Heart left ventricle (tissue), 16 donors: ENCODE measurements at regions not wholly inside any gene's neighbourhood (a gene's known extent, or its start where the extent isn't known, plus 50 kb on each side); places are given as distances from the start of the nearest gene placed in this dataset.

Experiments
- ATAC-seq, 4 donors: fragments of 200-7000 bp; cut with Tn5 transposase; one replicate each; pipeline ENCODE4 v1.9.1; 2020 to 2022; ENCODE audit warnings: moderate library complexity in 4 of 4, mild to moderate bottlenecking in 3 of 4, moderate number of reproducible peaks in 1 of 4
- DNase-seq, 5 donors: peaks; one replicate each; pipeline ENCODE4 v3.0.0-alpha.2; 2020
- H3K27ac ChIP-seq, 12 donors: fragments of 200-600 bp; sonication (generic) in 4 of 12; one replicate each; pipeline versions ENCODE4 v1.5.0 to v1.8.0; 2016 to 2022; ENCODE audit warnings: mild to moderate bottlenecking in 2 of 12
- H3K27me3 ChIP-seq, 9 donors: fragments of 200-600 bp; sonication (generic) in 2 of 9; one replicate each; pipeline versions ENCODE4 v1.5.1 to v1.8.0; 2016 to 2022; ENCODE audit warnings: mild to moderate bottlenecking in 3 of 9
- H3K36me3 ChIP-seq, 9 donors: fragments of 200-600 bp; sonication (generic) in 2 of 9; one replicate each; pipeline versions ENCODE4 v1.5.0 to v1.8.0; 2018 to 2022; ENCODE audit warnings: mild to moderate bottlenecking in 2 of 9
- H3K4me1 ChIP-seq, 12 donors: fragments of 200-600 bp; sonication (generic) in 4 of 12; one replicate each; pipeline versions ENCODE4 v1.5.0 to v1.8.0; 2016 to 2022; ENCODE audit warnings: mild to moderate bottlenecking in 3 of 12
- H3K4me3 ChIP-seq, 12 donors: fragments of 200-600 bp; sonication (generic) in 4 of 12; one replicate each; pipeline versions ENCODE4 v1.5.0 to v1.8.0; 2017 to 2022; ENCODE audit warnings: mild to moderate bottlenecking in 9 of 12, moderate library complexity in 4 of 12
- H3K9me3 ChIP-seq, 12 donors: fragments of 200-600 bp; sonication (generic) in 4 of 12; one replicate each; pipeline versions ENCODE4 v1.5.0 to v1.8.0; 2016 to 2022; ENCODE audit warnings: mild to moderate bottlenecking in 1 of 12
- CTCF ChIP-seq, 12 donors: fragments of 200-600 bp; sonication (generic) in 4 of 12; IDR thresholded peaks; one replicate each; pipeline versions ENCODE4 v1.5.0 to v1.8.0; 2018 to 2022; ENCODE audit warnings: antibody characterized with exemption in 12 of 12, mild to moderate bottlenecking in 5 of 12
- POLR2A ChIP-seq, 2 donors: fragments of 450-650 bp; IDR thresholded peaks; one replicate each; pipeline ENCODE4 v1.6.1; 2017; ENCODE audit warnings: antibody characterized with exemption in 2 of 2, mild to moderate bottlenecking in 2 of 2, moderate library complexity in 2 of 2
- WGBS, 4 donors: extraction: QIAGEN DNeasy Blood & Tissue Kit in 2 of 4; methylation state at CpG; one replicate each; pipeline versions ENCODE4 v1.1.5 to v1.1.7; 2013 to 2018; 5-methylcytosine and 5-hydroxymethylcytosine counted together
- intact Hi-C, 10 donors: fragments of 100-400 bp; cut with DNase I; formaldehyde crosslinking; loops; one replicate each; pipeline versions ENCODE4 v1.11.1 to v1.14.2; 2022
- donor health status: ischemic (EF 13 %, LVEDD 7.1; RV severe dilation, severe dysfunction).
- donor health status: healthy with polysubstance abuse.
- donor health status: DM: no; HTN: yes; CAD: no.
- donor health status: DM: no; HTN: no; CAD: no.
- donor health status: ischemic (EF 25% LVEDD 6.9; RV normal size, moderate dysfunction).
- donor health status: ischemic (EF 25% LVEDD 5.7; RV mildly dilated, moderate dysfunction).
- donor health status: healthy.
- donor health status: DM: yes; HTN: yes; CAD: no.
- donor health status: ischemic (EF 35%, LVEDD 5.7; RV mildly dilated, moderate dysfunction).
- donor health status: nonischemic (EF 11% LVEDD 7.7; RV severe dilation, severe dysfunction).
- donor health status: DM: yes; HTN: yes; CAD: no.
- donor health status: PGD.
- donor health status: ischemic (EF 29% LVEDD 5.4; RV normal size, mild dysfunction).
- donor health status: nonischemic (EF 23%, LVEDD 6.1; RV moderate dilation, normal function).

DNA sequence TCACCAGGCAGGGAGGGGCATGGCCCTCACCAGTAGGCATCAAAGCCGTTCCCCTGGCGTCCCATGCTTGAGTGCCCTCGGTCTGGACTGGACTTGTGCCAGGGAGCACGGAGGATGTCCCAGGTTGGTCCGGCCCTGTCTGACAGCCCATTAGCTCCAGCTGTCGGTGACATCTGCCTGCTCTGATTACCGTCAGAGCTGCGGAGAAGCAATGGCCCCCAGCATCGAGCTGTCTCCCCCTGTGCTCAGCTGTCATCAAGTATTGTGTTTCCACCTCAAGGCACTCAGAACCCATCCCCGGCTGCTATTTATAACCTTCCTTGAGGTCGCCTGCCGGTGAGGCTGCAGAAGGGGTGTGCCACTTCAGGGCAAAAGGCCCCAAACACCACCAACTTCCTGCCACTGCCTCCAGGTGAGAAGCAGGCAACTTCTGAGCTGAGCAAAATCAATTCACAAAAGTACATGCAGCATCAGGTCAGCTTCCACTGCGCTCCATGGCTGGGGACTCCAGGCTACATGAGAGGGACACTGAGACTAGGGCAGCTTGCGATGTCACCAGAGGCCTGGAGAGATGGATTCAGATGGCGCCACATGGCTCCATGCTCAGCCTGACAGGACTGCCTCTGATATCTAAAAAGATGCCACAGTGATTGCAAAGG lies 142.7 kb downstream of the C5orf15 start:
- 27 to 46% (median 37%) methylated on average over 11 to 15 of the region's 15 CpGs for WGBS, 4 donors
- DNase-seq (peak in 3 of 5 donors; percentile 40 to 68 (median 50)), ATAC-seq (peak in 3 of 4 donors; percentile 13 to 64 (median 33))
- Histone ChIP-seq H3K27ac (no peak overlapping the region), H3K36me3 (no peaks in the 10 kb centered on the region), H3K9me3 (peaks cover 0 to 3% (median 0%) of the 10 kb centered on the region in 12 donors), H3K4me1 (peaks cover 0 to 15% (median 5%) of the 10 kb centered on the region in 12 donors), H3K27me3 (peaks cover 0 to 12% (median 0%) of the 10 kb centered on the region in 9 donors), H3K4me3 (no peak overlapping the region)
- intact Hi-C loops: no loop called here
- TF ChIP-seq CTCF (IDR thresholded peaks at IDR 0.05) (no peak), POLR2A (IDR thresholded peaks at IDR 0.05) (no peak)

DNA sequence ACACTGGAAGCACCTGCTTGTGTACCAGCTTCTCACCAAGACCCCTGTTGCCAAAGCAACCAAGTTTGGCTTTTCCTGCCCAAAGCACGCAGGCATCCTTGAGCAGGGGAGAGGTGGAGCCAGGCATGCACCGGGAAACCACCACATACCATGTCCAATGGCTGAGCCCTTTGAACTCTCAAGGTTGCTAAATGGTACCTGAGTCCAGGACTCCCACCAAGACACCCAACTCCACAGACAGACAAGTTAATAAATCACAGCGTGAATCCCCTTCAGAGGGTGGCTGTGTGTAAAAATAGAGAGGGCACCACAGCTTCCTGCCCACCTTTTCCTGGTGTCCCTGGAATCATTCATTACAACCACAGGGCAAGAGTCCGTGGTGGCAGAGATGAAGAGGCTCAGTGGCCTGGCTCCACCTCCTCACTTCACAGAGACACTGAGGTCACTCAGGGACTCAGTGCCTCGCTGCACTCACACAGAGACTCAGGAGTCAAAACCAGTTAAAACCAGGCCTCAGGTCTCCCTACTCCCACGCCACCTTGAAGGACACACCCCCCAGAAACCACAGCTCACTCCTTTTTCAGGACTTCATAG lies 143.7 kb downstream of the C5orf15 start:
- Histone ChIP-seq H3K9me3 (peaks cover 0 to 3% (median 0%) of the 10 kb centered on the region in 12 donors), H3K36me3 (no peaks in the 10 kb centered on the region), H3K27me3 (peaks cover 0 to 12% (median 0%) of the 10 kb centered on the region in 9 donors), H3K4me1 (peaks cover 0 to 25% (median 9%) of the 10 kb centered on the region in 12 donors), H3K4me3 (no peak overlapping the region), H3K27ac (no peak overlapping the region)
- ATAC-seq (no peak), DNase-seq (no peak)
- TF ChIP-seq CTCF (IDR thresholded peaks at IDR 0.05) (no peak), POLR2A (IDR thresholded peaks at IDR 0.05) (no peak)
- 67 to 84% (median 75%) methylated on average over 6 of the region's 6 CpGs for WGBS, 4 donors
- intact Hi-C loops: no loop called here

DNA sequence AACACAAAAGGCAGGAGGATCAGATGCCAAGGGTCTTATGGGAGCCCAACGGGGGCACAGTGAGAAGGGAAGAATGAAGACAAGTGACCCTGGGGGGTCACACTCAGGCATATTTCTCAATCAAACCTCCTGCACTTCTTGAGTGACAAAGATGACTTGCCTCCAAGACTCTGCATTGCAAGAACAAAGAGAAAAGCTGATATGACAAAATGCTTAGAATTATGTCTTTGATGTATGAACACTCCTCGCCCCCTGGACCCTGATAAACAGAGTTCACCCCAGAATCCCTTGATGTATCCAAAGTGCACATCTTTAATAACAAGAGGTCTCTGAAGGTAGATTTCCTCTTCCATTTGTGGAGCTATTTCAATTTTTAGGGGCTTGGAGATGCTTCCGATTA lies 146.5 kb downstream of the C5orf15 start:
- ATAC-seq: no peak
- peaks cover 0 to 49% (median 24%) of the 10 kb centered on the region in 12 donors for H3K4me1 ChIP-seq

More for the DNA sequence above, 146.5 kb downstream of the C5orf15 start:
- peaks cover 0 to 11% (median 0%) of the 10 kb centered on the region in 9 donors for H3K27me3 ChIP-seq
- WGBS, 4 donors: 58 to 85% (median 78%) methylated on average over 3 of the region's 3 CpGs
- H3K9me3 ChIP-seq: peaks cover 0 to 3% (median 0%) of the 10 kb centered on the region in 12 donors
- H3K36me3 ChIP-seq: no peaks in the 10 kb centered on the region
- intact Hi-C loops: no loop called here
- TF ChIP-seq POLR2A (IDR thresholded peaks at IDR 0.05) (no peak), CTCF (IDR thresholded peaks at IDR 0.05) (no peak)
- DNase-seq: no peak
- H3K27ac ChIP-seq: no peak overlapping the region
- H3K4me3 ChIP-seq: no peak overlapping the region
